WTC11 (cell line): ENCODE measurements at regions not wholly inside any gene's neighbourhood (a gene's known extent, or its start where the extent isn't known, plus 50 kb on each side); places are given as distances from the start of the nearest gene placed in this dataset.

ENCODE experiments used
- CBFB ChIP-seq: sonication (generic); formaldehyde crosslinking; IDR thresholded peaks from 2 replicates; pipeline ENCODE4 v1.8.1; 2022; ENCODE audit warnings: mild to moderate bottlenecking, low read depth, missing genetic modification reagents
- ETV6 ChIP-seq: sonication (generic); formaldehyde crosslinking; IDR thresholded peaks from 2 replicates; pipeline ENCODE4 v1.8.1; 2022; ENCODE audit warnings: mild to moderate bottlenecking, missing genetic modification reagents
- IRF2 ChIP-seq: sonication (generic); formaldehyde crosslinking; IDR thresholded peaks from 2 replicates; pipeline ENCODE4 v1.8.0; 2022; ENCODE audit warnings: low read depth, missing genetic modification reagents, borderline replicate concordance
- NFYB ChIP-seq: sonication (generic); formaldehyde crosslinking; conservative IDR thresholded peaks from 2 replicates; pipeline ENCODE4 v1.8.0; 2022; ENCODE audit warnings: low read depth, missing genetic modification reagents
- NR3C1 ChIP-seq: sonication (generic); formaldehyde crosslinking; conservative IDR thresholded peaks from 2 replicates; pipeline ENCODE4 v1.8.1; 2023; ENCODE audit warnings: low read depth, mild to moderate bottlenecking, missing genetic modification reagents
- STAT6 ChIP-seq: sonication (generic); formaldehyde crosslinking; conservative IDR thresholded peaks from 2 replicates; pipeline ENCODE4 v1.8.1; 2023; ENCODE audit warnings: mild to moderate bottlenecking, low read depth, missing genetic modification reagents, moderate library complexity
- USF1 ChIP-seq: sonication (generic); formaldehyde crosslinking; IDR thresholded peaks from 2 replicates; pipeline ENCODE4 v1.8.0; 2022; ENCODE audit warnings: mild to moderate bottlenecking, missing genetic modification reagents
- TF ChIP-seq, protein P1 (sequence below): fragments of 200-600 bp; IDR thresholded peaks from 2 replicates; pipeline ENCODE4 v1.8.0; 2022; ENCODE audit warnings: antibody characterized with exemption

DNA sequence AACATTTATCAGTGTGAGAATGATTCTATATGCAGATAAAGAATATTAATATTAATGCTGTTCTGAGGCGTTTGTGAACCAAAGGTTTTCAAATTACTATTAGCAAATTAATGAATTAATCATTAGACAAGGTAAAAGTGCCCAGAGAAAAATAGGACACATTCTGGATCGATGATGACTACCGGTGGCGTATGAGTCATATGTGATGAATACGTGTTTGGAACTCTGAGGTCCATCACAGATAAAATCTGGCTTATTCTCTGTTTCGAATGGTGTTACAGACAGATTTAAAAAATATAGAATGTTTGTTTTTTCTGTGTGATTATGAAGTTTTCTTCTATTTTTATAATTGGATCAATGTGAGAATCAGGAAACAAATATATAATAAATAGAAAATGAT lies 79.2 kb upstream of the RTL1 start:
- no peak for TF ChIP-seq NR3C1
- TF ChIP-seq, protein P1, sequence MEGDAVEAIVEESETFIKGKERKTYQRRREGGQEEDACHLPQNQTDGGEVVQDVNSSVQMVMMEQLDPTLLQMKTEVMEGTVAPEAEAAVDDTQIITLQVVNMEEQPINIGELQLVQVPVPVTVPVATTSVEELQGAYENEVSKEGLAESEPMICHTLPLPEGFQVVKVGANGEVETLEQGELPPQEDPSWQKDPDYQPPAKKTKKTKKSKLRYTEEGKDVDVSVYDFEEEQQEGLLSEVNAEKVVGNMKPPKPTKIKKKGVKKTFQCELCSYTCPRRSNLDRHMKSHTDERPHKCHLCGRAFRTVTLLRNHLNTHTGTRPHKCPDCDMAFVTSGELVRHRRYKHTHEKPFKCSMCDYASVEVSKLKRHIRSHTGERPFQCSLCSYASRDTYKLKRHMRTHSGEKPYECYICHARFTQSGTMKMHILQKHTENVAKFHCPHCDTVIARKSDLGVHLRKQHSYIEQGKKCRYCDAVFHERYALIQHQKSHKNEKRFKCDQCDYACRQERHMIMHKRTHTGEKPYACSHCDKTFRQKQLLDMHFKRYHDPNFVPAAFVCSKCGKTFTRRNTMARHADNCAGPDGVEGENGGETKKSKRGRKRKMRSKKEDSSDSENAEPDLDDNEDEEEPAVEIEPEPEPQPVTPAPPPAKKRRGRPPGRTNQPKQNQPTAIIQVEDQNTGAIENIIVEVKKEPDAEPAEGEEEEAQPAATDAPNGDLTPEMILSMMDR = no peak
- TF ChIP-seq CBFB (CRISPR knock-in tag) = no peak
- no peak for TF ChIP-seq IRF2 (CRISPR knock-in tag)
- TF ChIP-seq STAT6 (CRISPR knock-in tag) = no peak
- TF ChIP-seq NFYB (CRISPR knock-in tag) = no peak
- TF ChIP-seq USF1 (CRISPR knock-in tag) = no peak
- no peak for TF ChIP-seq ETV6
